HCT116 (cell line): ENCODE measurements at regions not wholly inside any gene's neighbourhood (a gene's known extent, or its start where the extent isn't known, plus 50 kb on each side); places are given as distances from the start of the nearest gene placed in this dataset.

Source experiments
- ATAC-seq: fragments of 200-7000 bp; cut with Tn5 transposase; 2 replicates; pipeline ENCODE4 v1.9.1; 2020; ENCODE audit warnings: mild to moderate bottlenecking, moderate library complexity
- BruUV-seq: library from RNA; stranded (reverse); fragments of 400-500 nt; replicated peaks from 2 replicates; lab custom pipeline; 2021; lab: Mats Ljungman, UMichigan
- CTCF ChIA-PET: fragments of 300-600 bp; sonication (Branson Sonifier 250); formaldehyde crosslinking; loops from one replicate; lab custom pipeline; 2021; ENCODE audit warnings: antibody characterized with exemption; lab: Charles Lee
- POLR2A ChIA-PET: fragments of 300-600, 350-600 bp; sonication (Branson Sonifier 250); formaldehyde crosslinking; loops from one replicate; lab custom pipeline; 2021; ENCODE audit warnings: antibody characterized with exemption; lab: Charles Lee
- RAD21 ChIA-PET, 2 experiments: fragments of 300-600 bp; sonication (Branson Sonifier 250); formaldehyde crosslinking; loops; one replicate each; lab custom pipeline; 2023; ENCODE audit warnings: low total read pairs in 2 of 2; ENCODE audit not compliant: uncharacterized antibody in 2 of 2, unreplicated experiment in 2 of 2, low non-redundant PET in 1 of 2; lab: Charles Lee
- DNase-seq: peaks from one replicate; pipeline ENCODE4 v3.0.0-alpha.2; 2010; ENCODE audit warnings: low read depth, low spot score
- H2AFZ ChIP-seq: fragments of 200-600 bp; shearing (Covaris generic), sonication (generic); 2 replicates; pipeline ENCODE4 v1.6.1; 2017; ENCODE audit warnings: low read depth, mixed run types, mixed read lengths, antibody characterized with exemption, low read length; ENCODE audit not compliant: poor library complexity, severe bottlenecking
- H3K27ac ChIP-seq: 2 replicates; pipeline ENCODE4 v1.5.1; 2012; ENCODE audit warnings: low read depth, low read length
- H3K27me3 ChIP-seq: fragments of 200-600 bp; sonication (generic); 2 replicates; pipeline ENCODE4 v1.6.1; 2016; ENCODE audit warnings: mixed run types, low read length, mixed read lengths; ENCODE audit not compliant: insufficient read depth
- H3K36me3 ChIP-seq, 2 experiments: fragments of 200-500 bp in 1 of 2; fragments of 200-600 bp in 1 of 2; sonication (Bioruptor generic) in 1 of 2; sonication (generic) in 1 of 2; 2 replicates each; pipeline versions ENCODE4 v1.5.1 to v1.6.1; 2014 to 2016; ENCODE audit warnings: low read length in 2 of 2, inconsistent platforms in 1 of 2, mixed read lengths in 1 of 2, mixed run types in 1 of 2; ENCODE audit not compliant: insufficient read depth in 2 of 2, control insufficient read depth in 1 of 2
- H3K4me1 ChIP-seq, 2 experiments: fragments of 200-600 bp in 1 of 2; sonication (generic) in 1 of 2; 2 replicates each; pipeline versions ENCODE4 v1.5.1 to v1.6.1; 2012 to 2017; ENCODE audit warnings: low read length in 2 of 2, inconsistent platforms in 1 of 2, mild to moderate bottlenecking in 1 of 2, mixed read lengths in 1 of 2, mixed run types in 1 of 2, moderate library complexity in 1 of 2; ENCODE audit not compliant: insufficient read depth in 2 of 2, control insufficient read depth in 1 of 2
- H3K4me2 ChIP-seq: fragments of 200-600 bp; sonication (generic); 2 replicates; pipeline ENCODE4 v1.6.1; 2017; ENCODE audit warnings: mixed run types, low read length, mixed read lengths
- H3K4me3 ChIP-seq, 2 experiments: fragments of 200-600 bp in 1 of 2; sonication (generic) in 1 of 2; replicated peaks in 1 of 2; 2 replicates each; pipeline ENCODE4 v1.5.1; 2011 to 2016; ENCODE audit warnings: low read length in 2 of 2, control low read depth in 1 of 2, low read depth in 1 of 2, mild to moderate bottlenecking in 1 of 2, mixed read lengths in 1 of 2, mixed run types in 1 of 2
- H3K79me2 ChIP-seq: fragments of 200-600 bp; sonication (generic); 2 replicates; pipeline ENCODE4 v1.6.1; 2017; ENCODE audit warnings: mild to moderate bottlenecking, mixed run types, low read length, moderate library complexity, mixed read lengths; ENCODE audit not compliant: insufficient read depth
- H3K9ac ChIP-seq: fragments of 200-600 bp; sonication (generic); 2 replicates; pipeline ENCODE4 v1.6.1; 2016; ENCODE audit warnings: low read length, mixed read lengths
- H3K9me2 ChIP-seq: fragments of 200-600 bp; sonication (generic), shearing (Covaris generic); 2 replicates; pipeline ENCODE4 v1.6.1; 2017; ENCODE audit warnings: mixed run types, mild to moderate bottlenecking, moderate library complexity; ENCODE audit not compliant: insufficient read depth
- H3K9me3 ChIP-seq, 2 experiments: fragments of 200-500 bp in 1 of 2; fragments of 200-600 bp in 1 of 2; sonication (Bioruptor generic) in 1 of 2; sonication (generic) in 1 of 2; 2 replicates each; pipeline ENCODE4 v1.6.1; 2014 to 2017; ENCODE audit warnings: low read length in 2 of 2, mixed read lengths in 2 of 2, inconsistent platforms in 1 of 2, low read depth in 1 of 2, mild to moderate bottlenecking in 1 of 2, mixed run types in 1 of 2, moderate library complexity in 1 of 2; ENCODE audit not compliant: control insufficient read depth in 1 of 2, insufficient read depth in 1 of 2
- H4K20me1 ChIP-seq: fragments of 200-600 bp; sonication (generic), shearing (Covaris generic); 2 replicates; pipeline ENCODE4 v1.6.1; 2017; ENCODE audit warnings: mixed run types, mild to moderate bottlenecking, moderate library complexity; ENCODE audit not compliant: insufficient read depth
- ELF1 ChIP-seq: IDR thresholded peaks from 2 replicates; pipeline ENCODE4 v1.6.1; 2012; ENCODE audit warnings: low read depth, borderline replicate concordance
- EZH2 ChIP-seq: fragments of 200-600 bp; sonication (generic); IDR thresholded peaks from 2 replicates; pipeline ENCODE4 v1.6.1; 2017; ENCODE audit warnings: antibody characterized with exemption, mixed run types
- EZH2phosphoT487 ChIP-seq: fragments of 200-600 bp; IDR thresholded peaks from 2 replicates; pipeline ENCODE4 v1.6.1; 2018; ENCODE audit warnings: antibody characterized with exemption, borderline replicate concordance
- JUND ChIP-seq: IDR thresholded peaks from 2 replicates; pipeline ENCODE4 v1.6.1; 2012
- SRF ChIP-seq: IDR thresholded peaks from 2 replicates; pipeline ENCODE4 v1.6.1; 2012; ENCODE audit warnings: low read depth
- YY1 ChIP-seq: IDR thresholded peaks from 2 replicates; pipeline ENCODE4 v1.6.1; 2011; ENCODE audit warnings: low read length, low read depth, moderate library complexity, mild to moderate bottlenecking; ENCODE audit not compliant: insufficient replicate concordance; ENCODE audit errors: extremely low read depth
- ZFX ChIP-seq: fragments of 450-650 bp; IDR thresholded peaks from 2 replicates; pipeline ENCODE4 v1.6.1; 2017
- intact Hi-C: fragments of 100-400 bp; cut with micrococcal nuclease; formaldehyde crosslinking; loops from 2 replicates; pipeline ENCODE4 v1.10.0; 2022
- TF ChIP-seq, protein P1 (sequence below), 3 experiments: fragments of 200-600 bp in 1 of 3; sonication (generic) in 1 of 3; IDR thresholded peaks in 2 of 3; conservative IDR thresholded peaks in 1 of 3; 2 replicates each; pipeline ENCODE4 v1.5.1; 2012 to 2017; ENCODE audit warnings: low read depth in 2 of 3, low read length in 2 of 3, antibody characterized with exemption in 1 of 3, borderline replicate concordance in 1 of 3, control low read depth in 1 of 3, mild to moderate bottlenecking in 1 of 3, mixed read lengths in 1 of 3, mixed run types in 1 of 3, moderate library complexity in 1 of 3; ENCODE audit not compliant: insufficient read depth in 1 of 3
- TF ChIP-seq, protein P2 (sequence below): IDR thresholded peaks from 2 replicates; pipeline ENCODE4 v1.6.1; 2012
- TF ChIP-seq, protein P3 (sequence below): IDR thresholded peaks from 2 replicates; pipeline ENCODE4 v1.6.1; 2012
- TF ChIP-seq, protein P4 (sequence below): IDR thresholded peaks from 2 replicates; pipeline ENCODE4 v1.6.1; 2012; ENCODE audit warnings: low read depth

DNA sequence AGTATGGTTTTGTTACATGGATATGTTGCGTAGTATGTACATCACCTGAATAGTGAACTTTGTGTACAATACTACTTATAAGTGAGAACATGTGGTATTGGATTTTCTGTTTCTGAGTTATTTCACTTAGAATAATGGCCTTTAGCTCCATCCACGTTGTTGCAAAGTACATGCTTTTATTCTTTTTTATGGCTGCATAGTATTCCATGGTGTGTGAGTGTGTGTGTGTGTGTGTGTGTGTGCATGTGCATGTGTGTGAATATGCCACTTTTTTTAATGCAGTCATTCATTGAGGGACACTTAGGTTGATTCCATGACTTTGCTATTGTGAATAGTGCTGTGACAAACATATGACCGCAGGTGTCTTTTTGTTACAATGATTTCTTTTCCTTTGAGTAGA is 147.8 kb downstream of the LEPR start:
- Histone ChIP-seq H3K4me3 (no peak overlapping the region), H3K27me3 (no peaks in the 10 kb centered on the region), H3K9me3 (no peaks in the 10 kb centered on the region), H3K9me2 (no peaks in the 10 kb centered on the region), H2AFZ (no peak overlapping the region), H3K79me2 (no peaks in the 10 kb centered on the region), H4K20me1 (no peaks in the 10 kb centered on the region), H3K4me2 (no peak overlapping the region), H3K27ac (no peak overlapping the region), H3K4me1 (no peaks in the 10 kb centered on the region), H3K36me3 (no peaks in the 10 kb centered on the region), H3K9ac (no peak overlapping the region)
- no peak for TF ChIP-seq SRF
- no peak for ATAC-seq
- intact Hi-C loops: no loop called here
- CTCF ChIA-PET: no interaction called here
- RAD21 ChIA-PET: no interaction called here
- no peak for DNase-seq
- POLR2A ChIA-PET: no interaction called here
- BruUV-seq: no TSS peak

DNA sequence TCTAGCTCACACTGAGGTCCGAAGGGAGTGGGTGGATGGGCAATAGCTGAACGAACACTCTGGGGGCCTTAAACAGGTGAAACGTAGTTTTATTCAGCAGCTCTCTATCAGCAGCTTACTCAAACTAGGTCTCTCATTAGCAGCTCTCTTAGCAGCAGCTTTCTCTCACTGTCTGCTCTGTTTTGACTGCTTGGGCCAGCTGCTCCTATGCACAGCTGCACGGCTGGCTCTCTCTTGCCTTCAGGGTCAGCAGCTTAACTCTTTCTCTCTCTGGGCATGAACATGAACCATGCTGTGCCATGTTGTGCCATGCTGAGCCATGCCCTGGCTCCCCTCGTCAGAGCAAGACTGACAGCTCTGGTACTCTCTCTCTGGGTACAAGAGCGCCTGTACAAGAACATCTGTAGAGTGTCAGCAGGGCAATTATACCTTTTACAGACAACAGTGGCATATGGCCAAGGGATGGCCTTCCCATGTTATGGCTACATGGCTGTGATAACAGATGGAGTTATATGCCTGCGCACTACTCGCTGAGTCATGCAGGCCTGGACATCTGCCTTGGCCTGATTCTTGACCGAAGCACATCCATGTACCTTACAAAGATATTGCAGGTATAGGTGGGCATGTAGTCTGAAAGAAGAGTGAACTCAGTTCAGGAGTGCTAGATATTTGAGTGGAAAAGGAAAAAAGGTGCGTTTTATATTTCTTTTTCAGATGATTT is 152.4 kb downstream of the LEPR start:
- no peak overlapping the region for H3K27ac ChIP-seq
- H3K4me2 ChIP-seq: no peak overlapping the region
- H3K79me2 ChIP-seq: no peaks in the 10 kb centered on the region
- no TSS peak for BruUV-seq
- POLR2A ChIA-PET: no interaction called here
- H4K20me1 ChIP-seq: no peaks in the 10 kb centered on the region
- no peak for ATAC-seq
- H3K9ac ChIP-seq: no peak overlapping the region
- no peaks in the 10 kb centered on the region for H3K36me3 ChIP-seq
- RAD21 ChIA-PET: no interaction called here
- H3K27me3 ChIP-seq: no peaks in the 10 kb centered on the region
- TF ChIP-seq EZH2phosphoT487: no peak
- no peak for TF ChIP-seq JUND
- TF ChIP-seq, protein P1, sequence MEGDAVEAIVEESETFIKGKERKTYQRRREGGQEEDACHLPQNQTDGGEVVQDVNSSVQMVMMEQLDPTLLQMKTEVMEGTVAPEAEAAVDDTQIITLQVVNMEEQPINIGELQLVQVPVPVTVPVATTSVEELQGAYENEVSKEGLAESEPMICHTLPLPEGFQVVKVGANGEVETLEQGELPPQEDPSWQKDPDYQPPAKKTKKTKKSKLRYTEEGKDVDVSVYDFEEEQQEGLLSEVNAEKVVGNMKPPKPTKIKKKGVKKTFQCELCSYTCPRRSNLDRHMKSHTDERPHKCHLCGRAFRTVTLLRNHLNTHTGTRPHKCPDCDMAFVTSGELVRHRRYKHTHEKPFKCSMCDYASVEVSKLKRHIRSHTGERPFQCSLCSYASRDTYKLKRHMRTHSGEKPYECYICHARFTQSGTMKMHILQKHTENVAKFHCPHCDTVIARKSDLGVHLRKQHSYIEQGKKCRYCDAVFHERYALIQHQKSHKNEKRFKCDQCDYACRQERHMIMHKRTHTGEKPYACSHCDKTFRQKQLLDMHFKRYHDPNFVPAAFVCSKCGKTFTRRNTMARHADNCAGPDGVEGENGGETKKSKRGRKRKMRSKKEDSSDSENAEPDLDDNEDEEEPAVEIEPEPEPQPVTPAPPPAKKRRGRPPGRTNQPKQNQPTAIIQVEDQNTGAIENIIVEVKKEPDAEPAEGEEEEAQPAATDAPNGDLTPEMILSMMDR (IDR thresholded peaks at IDR 0.05 in 2 of 3, conservative IDR thresholded peaks at IDR 0.05 in 1 of 3; ENCODE audit: borderline replicate concordance in 1 of 3, insufficient read depth in 1 of 3, low read depth in 2 of 3, low read length in 2 of 3): no peak
- no peak for TF ChIP-seq SRF
- no peak for TF ChIP-seq EZH2
- TF ChIP-seq, protein P2, sequence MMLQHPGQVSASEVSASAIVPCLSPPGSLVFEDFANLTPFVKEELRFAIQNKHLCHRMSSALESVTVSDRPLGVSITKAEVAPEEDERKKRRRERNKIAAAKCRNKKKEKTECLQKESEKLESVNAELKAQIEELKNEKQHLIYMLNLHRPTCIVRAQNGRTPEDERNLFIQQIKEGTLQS: no peak
- no peak for TF ChIP-seq YY1
- no peak for TF ChIP-seq ELF1
- TF ChIP-seq, protein P3, sequence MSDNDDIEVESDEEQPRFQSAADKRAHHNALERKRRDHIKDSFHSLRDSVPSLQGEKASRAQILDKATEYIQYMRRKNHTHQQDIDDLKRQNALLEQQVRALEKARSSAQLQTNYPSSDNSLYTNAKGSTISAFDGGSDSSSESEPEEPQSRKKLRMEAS: no peak
- TF ChIP-seq, protein P4, sequence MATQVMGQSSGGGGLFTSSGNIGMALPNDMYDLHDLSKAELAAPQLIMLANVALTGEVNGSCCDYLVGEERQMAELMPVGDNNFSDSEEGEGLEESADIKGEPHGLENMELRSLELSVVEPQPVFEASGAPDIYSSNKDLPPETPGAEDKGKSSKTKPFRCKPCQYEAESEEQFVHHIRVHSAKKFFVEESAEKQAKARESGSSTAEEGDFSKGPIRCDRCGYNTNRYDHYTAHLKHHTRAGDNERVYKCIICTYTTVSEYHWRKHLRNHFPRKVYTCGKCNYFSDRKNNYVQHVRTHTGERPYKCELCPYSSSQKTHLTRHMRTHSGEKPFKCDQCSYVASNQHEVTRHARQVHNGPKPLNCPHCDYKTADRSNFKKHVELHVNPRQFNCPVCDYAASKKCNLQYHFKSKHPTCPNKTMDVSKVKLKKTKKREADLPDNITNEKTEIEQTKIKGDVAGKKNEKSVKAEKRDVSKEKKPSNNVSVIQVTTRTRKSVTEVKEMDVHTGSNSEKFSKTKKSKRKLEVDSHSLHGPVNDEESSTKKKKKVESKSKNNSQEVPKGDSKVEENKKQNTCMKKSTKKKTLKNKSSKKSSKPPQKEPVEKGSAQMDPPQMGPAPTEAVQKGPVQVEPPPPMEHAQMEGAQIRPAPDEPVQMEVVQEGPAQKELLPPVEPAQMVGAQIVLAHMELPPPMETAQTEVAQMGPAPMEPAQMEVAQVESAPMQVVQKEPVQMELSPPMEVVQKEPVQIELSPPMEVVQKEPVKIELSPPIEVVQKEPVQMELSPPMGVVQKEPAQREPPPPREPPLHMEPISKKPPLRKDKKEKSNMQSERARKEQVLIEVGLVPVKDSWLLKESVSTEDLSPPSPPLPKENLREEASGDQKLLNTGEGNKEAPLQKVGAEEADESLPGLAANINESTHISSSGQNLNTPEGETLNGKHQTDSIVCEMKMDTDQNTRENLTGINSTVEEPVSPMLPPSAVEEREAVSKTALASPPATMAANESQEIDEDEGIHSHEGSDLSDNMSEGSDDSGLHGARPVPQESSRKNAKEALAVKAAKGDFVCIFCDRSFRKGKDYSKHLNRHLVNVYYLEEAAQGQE: no peak
- TF ChIP-seq ZFX: no peak
- intact Hi-C loops: loop anchor here (10.0 kb wide), 1 partner anchor 268 kb away; the partner anchor contains the start of gene DNAJC6
- H2AFZ ChIP-seq: no peak overlapping the region
- H3K4me3 ChIP-seq: no peak overlapping the region
- H3K4me1 ChIP-seq: no peaks in the 10 kb centered on the region
- no peaks in the 10 kb centered on the region for H3K9me2 ChIP-seq
- H3K9me3 ChIP-seq: no peaks in the 10 kb centered on the region
- CTCF ChIA-PET: no interaction called here
- DNase-seq: no peak
